ENCODE measurements at regions not wholly inside any gene's neighbourhood (a gene's known extent, or its start where the extent isn't known, plus 50 kb on each side); places are given as distances from the start of the nearest gene placed in this dataset.

- TF ChIP-seq CTCF (conservative IDR thresholded peaks at IDR 0.05; ENCODE audit: low read length) = no peak
- no peak for TF ChIP-seq EZH2phosphoT487 (IDR thresholded peaks at IDR 0.05; ENCODE audit: borderline replicate concordance)
These were observed 77.6 kb upstream of the EIF5 start for GRCh38 chr14:103256406-103256805.
